SKM-1 (cell line): ENCODE measurements at regions not wholly inside any gene's neighbourhood (a gene's known extent, or its start where the extent isn't known, plus 50 kb on each side); places are given as distances from the start of the nearest gene placed in this dataset.
"Not testable (repeated sequence)": the region's sequence is repeated elsewhere in the genome, so short reads cannot be mapped to it uniquely, and the experiment has no call there.

Experiments
- DNase-seq: peaks from one replicate; lab custom pipeline; 2025; ENCODE audit not compliant: unreplicated experiment; lab: John Stamatoyannopoulos, UW

GRCh38 chr22:27323661-27324060 is 477.9 kb downstream of the MN1 start:
- DNase-seq = no peak

GRCh38 chr22:27324908-27325307 is 476.6 kb downstream of the MN1 start:
- not testable (repeated sequence) for DNase-seq

GRCh38 chr22:27327497-27327896 is 474.1 kb downstream of the MN1 start:
- no peak for DNase-seq

GRCh38 chr22:27327981-27328721 is 473.4 kb downstream of the MN1 start:
- no peak for DNase-seq

GRCh38 chr22:27329131-27329850 is 472.3 kb downstream of the MN1 start:
- no peak for DNase-seq

- DNase-seq = no peak
Measured at GRCh38 chr22:27329966-27330645, 471.4 kb downstream of the MN1 start.

- DNase-seq = peak; percentile 14
Measured at GRCh38 chr22:27331526-27332281, 469.9 kb downstream of the MN1 start.

- DNase-seq = no peak
Measured at GRCh38 chr22:27335102-27335660, 466.4 kb downstream of the MN1 start.

- no peak for DNase-seq
Measured at GRCh38 chr22:27336151-27337090, 465.1 kb downstream of the MN1 start.

- no peak for DNase-seq
Measured at GRCh38 chr22:27337676-27338075, 463.9 kb downstream of the MN1 start.

GRCh38 chr22:27340047-27340446 is 461.5 kb downstream of the MN1 start:
- DNase-seq = no peak

- DNase-seq = no peak
Measured at GRCh38 chr22:27344546-27344945, 457.0 kb downstream of the MN1 start.

GRCh38 chr22:27345691-27346090 is 455.9 kb downstream of the MN1 start:
- DNase-seq = no peak

- peak; percentile 4 for DNase-seq
Measured at GRCh38 chr22:27347951-27348350, 453.6 kb downstream of the MN1 start.

- DNase-seq = peak; percentile 10
Measured at GRCh38 chr22:27348634-27349033, 452.9 kb downstream of the MN1 start.

- DNase-seq = no peak
Measured at GRCh38 chr22:27349456-27349855, 452.1 kb downstream of the MN1 start.

- DNase-seq = no peak
Measured at GRCh38 chr22:27350306-27350705, 451.2 kb downstream of the MN1 start.

- DNase-seq = no peak
Measured at GRCh38 chr22:27352426-27352825, 449.1 kb downstream of the MN1 start.

GRCh38 chr22:27358096-27358870 is 443.3 kb downstream of the MN1 start:
- no peak for DNase-seq
